GM12874 (cell line): ENCODE measurements at regions not wholly inside any gene's neighbourhood (a gene's known extent, or its start where the extent isn't known, plus 50 kb on each side); places are given as distances from the start of the nearest gene placed in this dataset.

Experiments
- CTCF ChIP-seq: IDR thresholded peaks from 2 replicates; pipeline ENCODE4 v1.5.1; 2011; ENCODE audit warnings: low read depth, mild to moderate bottlenecking, control low read depth, low read length, moderate library complexity; ENCODE audit not compliant: insufficient read depth

- no peak for TF ChIP-seq CTCF
Observed at GRCh38 chr3:72299321-72299802, 514.4 kb upstream of the PROK2 start.

- TF ChIP-seq CTCF: no peak
Observed at GRCh38 chr3:72298201-72299152, 513.5 kb upstream of the PROK2 start.

- TF ChIP-seq CTCF: no peak
Observed at GRCh38 chr3:72297481-72297880, 512.5 kb upstream of the PROK2 start.

- TF ChIP-seq CTCF: no peak
Observed at GRCh38 chr3:72296477-72297111, 511.6 kb upstream of the PROK2 start.

GRCh38 chr3:72295962-72296450 lies 511.1 kb upstream of the PROK2 start:
- no peak for TF ChIP-seq CTCF

GRCh38 chr3:72295276-72295961 lies 510.5 kb upstream of the PROK2 start:
- TF ChIP-seq CTCF: no peak

GRCh38 chr3:72290859-72291638 lies 506.1 kb upstream of the PROK2 start:
- TF ChIP-seq CTCF: no peak
